ENCODE measurements at regions not wholly inside any gene's neighbourhood (a gene's known extent, or its start where the extent isn't known, plus 50 kb on each side); places are given as distances from the start of the nearest gene placed in this dataset.
"Not testable (repeated sequence)": the region's sequence is repeated elsewhere in the genome, so short reads cannot be mapped to it uniquely, and the experiment has no call there.

- intact Hi-C loops (cut with micrococcal nuclease): not testable (repeated sequence)
Observed at GRCh38 chr12:39699079-39699478, 79.5 kb upstream of the ABCD2 start.

DNA sequence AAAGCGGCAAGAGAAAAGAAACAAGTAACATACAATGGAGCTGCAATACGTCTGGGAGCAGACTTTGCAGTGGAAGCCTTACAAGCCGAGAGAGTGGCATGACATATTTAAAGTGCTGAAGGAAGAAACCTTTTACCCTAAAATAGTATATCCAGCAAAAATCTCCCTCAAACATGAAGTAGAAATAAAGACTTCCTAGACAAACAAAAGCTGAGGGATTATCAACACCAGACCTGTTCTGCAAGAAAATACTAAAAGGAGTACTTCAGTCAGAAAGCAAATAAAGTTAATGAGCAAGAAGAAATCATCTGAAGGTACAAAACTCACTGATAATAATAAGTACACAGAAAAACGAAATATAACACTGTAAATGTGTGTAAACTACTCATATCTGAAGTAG is 77.5 kb upstream of the ABCD2 start:
- intact Hi-C loops (cut with micrococcal nuclease): no loop called here

- intact Hi-C loops (cut with micrococcal nuclease): loop anchor here (1.0 to 2.0 kb wide), 7 partner anchors 9 to 414 kb away; partner anchors contain the start of genes ABCD2 and SLC2A13
Observed at GRCh38 chr12:39692258-39692853, 72.8 kb upstream of the ABCD2 start.

- intact Hi-C loops (cut with micrococcal nuclease): loop anchor here (1.0 to 2.0 kb wide), 2 partner anchors 13 to 58 kb away; no protein-coding TSS in a partner anchor
Observed at GRCh38 chr12:39685854-39686657, 66.5 kb upstream of the ABCD2 start.

DNA sequence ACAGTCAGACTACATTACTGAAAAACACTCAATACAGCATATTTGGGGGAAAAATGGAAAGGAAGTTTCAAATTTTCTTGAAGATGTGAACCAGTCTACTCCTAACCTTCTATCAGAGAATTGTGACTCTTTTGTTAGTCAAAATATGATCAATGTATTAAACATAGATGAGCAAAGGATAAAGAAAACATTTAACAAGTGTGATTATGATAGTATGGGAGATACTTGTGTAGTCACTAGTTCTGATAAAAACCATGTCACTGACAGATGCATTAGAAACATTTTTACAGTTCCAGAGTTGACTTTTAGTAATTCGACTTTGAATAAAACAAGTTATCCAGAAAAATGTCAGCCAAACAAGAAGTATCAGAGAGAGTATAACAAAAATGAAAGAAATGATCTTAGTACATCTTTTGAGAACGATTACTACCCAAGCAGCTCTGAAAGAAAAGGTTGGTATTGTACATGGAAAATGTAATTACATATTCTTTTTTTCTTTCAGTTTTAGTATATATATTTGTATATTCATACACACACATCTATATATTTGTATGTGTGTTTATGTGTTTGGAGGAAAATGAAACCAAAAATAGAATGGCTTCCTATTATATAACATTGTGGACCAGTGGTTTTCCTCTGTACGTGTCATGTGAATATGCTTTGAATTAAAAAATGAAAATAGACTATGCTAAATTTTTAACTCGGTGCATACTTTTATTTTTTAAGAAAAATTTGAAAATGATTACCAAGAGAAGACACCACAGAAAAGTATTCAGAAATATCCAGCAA is 63.3 kb upstream of the ABCD2 start:
- intact Hi-C loops (cut with micrococcal nuclease): loop anchor here (1.0 to 2.0 kb wide), 4 partner anchors 9 to 240 kb away; partner anchors contain the start of gene KIF21A

- intact Hi-C loops (cut with micrococcal nuclease): no loop called here
Observed at GRCh38 chr12:39675263-39675662, 55.7 kb upstream of the ABCD2 start.

GRCh38 chr12:39672976-39673375 is 53.4 kb upstream of the ABCD2 start:
- intact Hi-C loops (cut with micrococcal nuclease): loop anchor here (1.0 to 2.0 kb wide), 2 partner anchors 9 to 14 kb away; no protein-coding TSS in a partner anchor

DNA sequence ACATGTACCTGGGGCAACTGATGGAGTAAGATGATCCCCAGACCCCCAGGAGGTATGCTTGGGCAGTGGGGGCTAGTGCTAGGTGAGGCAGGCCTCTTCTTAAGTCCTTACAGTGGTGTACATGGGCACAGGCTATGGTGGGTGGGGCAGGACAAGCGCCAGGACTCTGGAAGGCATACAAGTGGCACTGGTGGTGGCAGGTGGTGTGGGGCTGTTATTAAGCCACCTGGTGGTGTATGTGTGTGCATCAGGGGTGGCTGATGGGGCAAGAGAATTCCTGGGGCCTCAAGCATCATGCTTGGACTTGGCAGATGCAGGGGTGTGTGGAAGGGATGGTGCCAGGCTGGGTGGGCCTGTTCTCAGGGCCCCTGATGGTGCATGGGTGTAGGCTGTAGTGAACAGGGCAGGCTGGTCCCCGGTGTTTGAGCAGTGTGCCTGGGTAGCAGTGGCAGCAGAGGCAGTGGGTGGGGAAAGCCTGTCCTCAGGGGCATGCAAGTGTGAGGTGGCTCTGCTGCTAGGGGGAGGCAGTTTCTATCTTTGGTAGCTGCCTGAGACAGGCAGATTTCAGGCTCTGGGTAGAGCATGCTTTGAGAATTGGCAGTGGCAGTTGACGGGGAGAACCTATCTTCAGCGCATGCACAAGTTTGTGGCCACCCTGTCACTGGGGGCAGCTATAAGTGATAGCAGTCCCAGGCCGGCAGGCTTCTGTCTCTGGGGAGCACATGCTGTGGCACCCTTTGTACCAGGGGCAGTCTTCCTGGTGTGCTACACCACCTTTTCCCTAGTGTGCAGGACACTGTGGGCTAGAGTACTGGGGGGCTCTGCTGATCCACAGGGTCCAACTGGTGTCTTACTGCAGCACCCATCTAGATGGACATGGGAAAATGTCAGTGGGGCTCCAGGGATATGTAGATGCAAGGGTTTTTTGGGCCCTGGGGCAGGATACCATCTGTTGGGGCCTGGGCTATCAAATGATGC is 52.6 kb upstream of the ABCD2 start:
- intact Hi-C loops (cut with micrococcal nuclease): loop anchor here (2.0 kb wide), 1 partner anchor 15 kb away; no protein-coding TSS in a partner anchor

DNA sequence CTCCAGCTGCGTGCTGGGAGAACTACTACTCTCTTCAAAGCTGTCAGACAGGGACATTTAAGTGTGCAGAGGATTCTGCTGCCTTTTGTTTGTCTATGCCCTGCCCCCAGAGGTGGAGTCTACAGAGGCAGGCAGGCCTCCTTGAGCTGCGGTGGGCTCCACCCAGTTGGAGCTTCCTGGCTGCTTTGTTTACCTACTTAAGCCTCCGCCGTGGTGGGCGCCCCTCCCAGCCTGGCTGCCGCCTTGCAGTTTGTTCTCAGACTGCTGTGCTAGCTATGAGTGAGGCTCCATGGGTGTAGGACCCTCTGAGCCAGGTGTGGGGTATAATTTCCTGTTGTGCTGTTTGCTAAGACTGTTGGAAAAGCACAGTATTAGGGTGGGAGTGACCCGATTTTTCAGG is 49.9 kb upstream of the ABCD2 start:
- intact Hi-C loops (cut with micrococcal nuclease): loop anchor here (1.0 kb wide), 1 partner anchor 47 kb away; no protein-coding TSS in a partner anchor
